Karpas-422 (cell line): ENCODE measurements at regions not wholly inside any gene's neighbourhood (a gene's known extent, or its start where the extent isn't known, plus 50 kb on each side); places are given as distances from the start of the nearest gene placed in this dataset.

Source experiments
- DNase-seq: peaks from one replicate; pipeline ENCODE4 v3.0.0-alpha.2; 2015
- H2AFZ ChIP-seq: fragments of 200-600 bp; sonication (generic); 2 replicates; pipeline ENCODE4 v1.6.1; 2014; ENCODE audit warnings: antibody characterized with exemption, low read length, mixed read lengths
- H3K27ac ChIP-seq: fragments of 200-600 bp; sonication (generic); 2 replicates; pipeline ENCODE4 v1.5.1; 2014; ENCODE audit warnings: mild to moderate bottlenecking, low read length, moderate library complexity
- H3K27me3 ChIP-seq: fragments of 200-600 bp; sonication (generic); 2 replicates; pipeline ENCODE4 v1.6.1; 2014; ENCODE audit warnings: low read length, mixed read lengths
- H3K36me3 ChIP-seq: fragments of 200-600 bp; sonication (generic); 2 replicates; pipeline ENCODE4 v1.6.1; 2014; ENCODE audit warnings: low read length, mixed read lengths; ENCODE audit not compliant: insufficient read depth
- H3K4me1 ChIP-seq: fragments of 200-600 bp; sonication (generic); 2 replicates; pipeline ENCODE4 v1.6.1; 2014; ENCODE audit warnings: mild to moderate bottlenecking, low read length, mixed read lengths
- H3K4me2 ChIP-seq: fragments of 200-600 bp; sonication (generic); 2 replicates; pipeline ENCODE4 v1.6.1; 2014; ENCODE audit warnings: low read length, low read depth, mild to moderate bottlenecking; ENCODE audit not compliant: poor library complexity, severe bottlenecking
- H3K4me3 ChIP-seq: fragments of 200-600 bp; sonication (generic); 2 replicates; pipeline ENCODE4 v1.5.1; 2014; ENCODE audit warnings: mild to moderate bottlenecking, antibody characterized with exemption, low read length, mixed read lengths
- H3K79me2 ChIP-seq: fragments of 200-600 bp; sonication (generic); 2 replicates; pipeline ENCODE4 v1.6.1; 2014; ENCODE audit warnings: mild to moderate bottlenecking, low read length, mixed read lengths
- H3K9ac ChIP-seq: fragments of 200-600 bp; sonication (generic); 2 replicates; pipeline ENCODE4 v1.6.0; 2014; ENCODE audit warnings: low read length
- H3K9me2 ChIP-seq: fragments of 200-600 bp; sonication (generic), shearing (Covaris generic); replicated peaks from 2 replicates; pipeline ENCODE4 v1.6.0; 2014; ENCODE audit warnings: mild to moderate bottlenecking, low read length, moderate library complexity; ENCODE audit not compliant: insufficient read depth
- H3K9me3 ChIP-seq: fragments of 300-700, 200-600 bp; sonication (generic); 2 replicates; pipeline ENCODE4 v1.6.1; 2014; ENCODE audit warnings: low read length, mixed read lengths
- H4K20me1 ChIP-seq: fragments of 200-600 bp; sonication (generic); 2 replicates; pipeline ENCODE4 v1.6.1; 2014; ENCODE audit warnings: mild to moderate bottlenecking, antibody characterized with exemption, low read length, low read depth; ENCODE audit not compliant: insufficient read depth

DNA sequence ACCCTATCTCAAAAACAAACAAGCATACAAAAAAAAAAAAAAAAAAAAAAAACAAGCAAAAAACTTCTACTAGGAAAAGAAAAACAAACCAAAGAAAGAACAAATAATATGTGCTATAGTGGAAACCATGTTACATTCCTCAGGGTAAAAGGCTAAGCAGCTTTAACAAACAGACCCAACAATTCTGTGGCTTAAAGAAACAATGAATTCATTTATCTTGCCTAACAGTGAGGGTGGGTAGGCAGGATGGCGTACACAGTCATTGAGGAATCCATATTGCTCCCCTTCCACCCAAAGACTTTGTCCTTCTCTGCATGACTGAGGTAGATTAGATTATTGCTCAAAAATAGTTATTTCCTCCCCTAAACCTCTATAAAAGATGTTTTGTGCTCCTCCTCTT is 63.1 kb upstream of the ITGA6 start:
- H4K20me1 ChIP-seq = no peaks in the 10 kb centered on the region
- no peaks in the 10 kb centered on the region for H3K9me2 ChIP-seq
- no peak overlapping the region for H3K9ac ChIP-seq
- H2AFZ ChIP-seq = no peak overlapping the region
- H3K4me1 ChIP-seq = no peaks in the 10 kb centered on the region
- DNase-seq = no peak
- H3K9me3 ChIP-seq = 0 out of 2 replicates have a peak, but pooled peaks cover 3% of the 10 kb centered on the region
- H3K4me2 ChIP-seq = no peak overlapping the region
- H3K27ac ChIP-seq = no peak overlapping the region
- no peaks in the 10 kb centered on the region for H3K36me3 ChIP-seq
- no peak overlapping the region for H3K4me3 ChIP-seq
- H3K79me2 ChIP-seq = no peaks in the 10 kb centered on the region
- 0 out of 2 replicates have a peak, but pooled peaks cover 4% of the 10 kb centered on the region for H3K27me3 ChIP-seq

DNA sequence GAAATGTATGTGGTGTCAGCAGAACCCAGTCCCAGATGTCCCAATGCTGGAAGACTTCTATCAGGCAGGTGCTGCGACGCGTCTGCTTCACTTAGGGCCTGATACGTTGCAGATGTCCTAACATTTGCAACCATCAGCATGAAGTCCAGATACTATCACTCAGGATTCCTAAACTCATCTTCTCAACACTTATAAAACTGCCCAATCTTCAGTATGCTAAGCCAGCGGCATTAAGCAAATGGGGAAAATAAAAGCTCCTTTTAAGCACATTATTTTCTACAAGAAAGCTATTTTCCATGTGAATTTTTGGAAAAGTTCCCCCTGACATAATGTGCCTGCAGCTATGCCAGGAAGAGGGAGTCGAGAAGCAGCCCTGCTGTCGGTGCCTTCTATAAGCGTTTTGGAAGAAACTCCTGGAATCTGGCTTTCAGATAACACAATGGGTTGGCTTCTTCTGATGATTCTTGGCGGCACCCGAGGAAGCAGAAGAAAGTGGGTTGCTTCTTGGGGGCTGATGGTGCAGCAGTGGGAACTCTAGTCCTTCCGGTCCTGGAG is 60.7 kb upstream of the ITGA6 start:
- 0 out of 2 replicates have a peak, but pooled peaks cover 4% of the 10 kb centered on the region for H3K27me3 ChIP-seq
- H3K4me1 ChIP-seq = no peaks in the 10 kb centered on the region
- no peak overlapping the region for H2AFZ ChIP-seq
- no peak overlapping the region for H3K4me2 ChIP-seq
- H3K9me3 ChIP-seq = 0 out of 2 replicates have a peak, but pooled peaks cover 3% of the 10 kb centered on the region
- no peaks in the 10 kb centered on the region for H4K20me1 ChIP-seq
- H3K27ac ChIP-seq = no peak overlapping the region
- no peak overlapping the region for H3K4me3 ChIP-seq
- DNase-seq = no peak
- H3K9me2 ChIP-seq = no peaks in the 10 kb centered on the region
- no peaks in the 10 kb centered on the region for H3K79me2 ChIP-seq
- H3K36me3 ChIP-seq = no peaks in the 10 kb centered on the region
- H3K9ac ChIP-seq = no peak overlapping the region

DNA sequence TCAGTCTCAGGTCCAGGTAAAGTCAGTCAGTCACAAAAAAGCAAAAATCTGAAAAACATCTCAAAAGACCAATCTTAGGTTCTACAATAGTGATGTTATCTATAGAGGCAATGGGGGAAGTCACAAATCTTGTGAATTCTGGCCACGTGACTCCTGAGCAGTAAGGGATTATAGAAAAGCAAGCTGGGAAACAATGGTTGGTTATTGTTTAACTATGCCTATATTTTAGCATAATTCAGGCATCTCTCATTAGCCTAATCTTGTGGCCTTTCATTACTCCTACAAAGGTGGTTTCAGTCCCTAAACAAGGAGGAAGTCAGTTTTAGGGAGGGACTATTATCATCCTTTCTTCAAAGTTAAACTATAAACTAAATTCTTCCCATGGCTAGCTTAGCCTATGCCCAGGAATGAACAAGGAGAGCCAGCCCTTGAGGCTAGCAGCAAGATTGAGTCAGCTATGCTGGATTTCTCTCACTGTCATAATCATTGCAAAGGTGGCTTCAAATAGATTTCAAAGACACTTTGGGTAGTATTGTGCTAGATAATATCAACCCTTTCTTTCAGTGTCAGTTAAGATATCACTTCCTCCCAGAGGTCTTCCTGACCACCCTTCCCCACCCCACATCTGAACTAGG is 56.4 kb upstream of the ITGA6 start:
- Histone ChIP-seq H3K27ac (no peak overlapping the region), H3K79me2 (no peaks in the 10 kb centered on the region), H3K36me3 (no peaks in the 10 kb centered on the region), H3K4me1 (no peaks in the 10 kb centered on the region), H3K4me2 (no peak overlapping the region), H3K27me3 (0 out of 2 replicates have a peak, but pooled peaks cover 4% of the 10 kb centered on the region), H3K9ac (no peak overlapping the region), H4K20me1 (no peaks in the 10 kb centered on the region), H3K4me3 (no peak overlapping the region), H2AFZ (no peak overlapping the region), H3K9me2 (no peaks in the 10 kb centered on the region), H3K9me3 (0 out of 2 replicates have a peak, but pooled peaks cover 3% of the 10 kb centered on the region)
- DNase-seq = no peak

DNA sequence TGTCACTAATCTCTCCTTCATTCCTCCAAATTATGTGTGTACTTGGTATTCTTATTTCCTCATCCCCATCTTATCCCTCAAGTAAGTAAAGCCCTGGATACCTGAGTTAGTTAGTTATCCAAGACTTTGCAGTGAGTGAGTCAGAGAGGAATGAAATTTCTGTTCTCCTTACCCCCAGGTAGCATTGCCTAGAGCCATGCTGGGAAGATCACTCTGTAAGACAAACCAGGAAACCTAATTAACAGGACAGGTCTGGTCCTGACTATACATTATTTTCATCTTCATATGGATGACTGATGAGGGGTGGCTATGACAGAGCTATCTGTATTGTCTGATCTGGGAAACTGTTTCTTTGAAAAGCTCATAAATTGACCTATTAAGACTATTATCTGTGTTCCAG is 55.0 kb upstream of the ITGA6 start:
- H3K9me3 ChIP-seq = 0 out of 2 replicates have a peak, but pooled peaks cover 3% of the 10 kb centered on the region
- H3K4me3 ChIP-seq = no peak overlapping the region
- no peak overlapping the region for H3K27ac ChIP-seq
- 0 out of 2 replicates have a peak, but pooled peaks cover 4% of the 10 kb centered on the region for H3K27me3 ChIP-seq
- no peak overlapping the region for H3K4me2 ChIP-seq
- H2AFZ ChIP-seq = no peak overlapping the region
- no peak overlapping the region for H3K9ac ChIP-seq
- no peaks in the 10 kb centered on the region for H3K4me1 ChIP-seq
- H3K79me2 ChIP-seq = no peaks in the 10 kb centered on the region
- H3K9me2 ChIP-seq = no peaks in the 10 kb centered on the region
- no peaks in the 10 kb centered on the region for H3K36me3 ChIP-seq
- DNase-seq = no peak
- no peaks in the 10 kb centered on the region for H4K20me1 ChIP-seq

DNA sequence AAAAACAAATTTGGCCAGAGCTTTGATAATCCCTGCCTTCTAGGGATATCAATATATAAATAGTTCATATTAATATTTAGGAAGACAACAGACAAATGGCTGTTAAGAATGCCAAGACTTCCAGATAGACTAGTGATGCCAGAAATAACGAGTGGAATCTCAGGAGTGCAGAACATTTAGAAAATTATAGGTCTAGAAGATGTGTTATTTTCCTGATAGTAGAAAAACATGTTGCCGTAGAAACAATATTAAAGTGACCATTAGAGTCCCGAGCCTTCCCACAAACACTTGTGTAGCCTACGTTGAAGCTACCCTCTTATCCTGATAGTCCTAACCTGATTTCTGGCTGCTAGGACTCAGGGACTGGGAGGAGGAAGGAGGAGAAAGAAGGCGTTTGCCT is 54.3 kb upstream of the ITGA6 start:
- DNase-seq = no peak
- H3K9ac ChIP-seq = no peak overlapping the region
- no peaks in the 10 kb centered on the region for H3K4me1 ChIP-seq
- H3K4me3 ChIP-seq = no peak overlapping the region
- H2AFZ ChIP-seq = no peak overlapping the region
- no peaks in the 10 kb centered on the region for H3K79me2 ChIP-seq
- no peak overlapping the region for H3K4me2 ChIP-seq
- H4K20me1 ChIP-seq = no peaks in the 10 kb centered on the region
- 0 out of 2 replicates have a peak, but pooled peaks cover 3% of the 10 kb centered on the region for H3K9me3 ChIP-seq
- H3K9me2 ChIP-seq = no peaks in the 10 kb centered on the region
- no peak overlapping the region for H3K27ac ChIP-seq
- H3K36me3 ChIP-seq = no peaks in the 10 kb centered on the region
- 0 out of 2 replicates have a peak, but pooled peaks cover 4% of the 10 kb centered on the region for H3K27me3 ChIP-seq

DNA sequence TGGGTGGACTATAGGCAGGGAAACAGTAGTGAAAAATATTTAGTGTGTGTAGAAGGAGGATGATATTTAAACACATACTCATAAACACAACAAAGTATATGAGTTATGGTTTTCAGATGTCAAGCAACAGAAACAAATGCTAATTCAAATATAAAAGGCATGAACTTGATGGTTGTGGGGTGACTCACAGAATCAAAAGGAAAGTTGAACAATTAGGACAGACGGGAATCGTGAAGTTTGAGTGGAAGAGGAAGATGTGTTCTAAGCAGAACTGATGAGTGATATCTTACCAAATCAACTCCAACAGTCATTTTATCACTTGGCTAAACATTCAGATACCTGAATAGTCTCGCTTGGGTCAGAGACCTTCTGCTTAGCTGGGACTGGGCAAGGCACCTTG is 53.6 kb upstream of the ITGA6 start:
- no peaks in the 10 kb centered on the region for H3K9me2 ChIP-seq

DNA sequence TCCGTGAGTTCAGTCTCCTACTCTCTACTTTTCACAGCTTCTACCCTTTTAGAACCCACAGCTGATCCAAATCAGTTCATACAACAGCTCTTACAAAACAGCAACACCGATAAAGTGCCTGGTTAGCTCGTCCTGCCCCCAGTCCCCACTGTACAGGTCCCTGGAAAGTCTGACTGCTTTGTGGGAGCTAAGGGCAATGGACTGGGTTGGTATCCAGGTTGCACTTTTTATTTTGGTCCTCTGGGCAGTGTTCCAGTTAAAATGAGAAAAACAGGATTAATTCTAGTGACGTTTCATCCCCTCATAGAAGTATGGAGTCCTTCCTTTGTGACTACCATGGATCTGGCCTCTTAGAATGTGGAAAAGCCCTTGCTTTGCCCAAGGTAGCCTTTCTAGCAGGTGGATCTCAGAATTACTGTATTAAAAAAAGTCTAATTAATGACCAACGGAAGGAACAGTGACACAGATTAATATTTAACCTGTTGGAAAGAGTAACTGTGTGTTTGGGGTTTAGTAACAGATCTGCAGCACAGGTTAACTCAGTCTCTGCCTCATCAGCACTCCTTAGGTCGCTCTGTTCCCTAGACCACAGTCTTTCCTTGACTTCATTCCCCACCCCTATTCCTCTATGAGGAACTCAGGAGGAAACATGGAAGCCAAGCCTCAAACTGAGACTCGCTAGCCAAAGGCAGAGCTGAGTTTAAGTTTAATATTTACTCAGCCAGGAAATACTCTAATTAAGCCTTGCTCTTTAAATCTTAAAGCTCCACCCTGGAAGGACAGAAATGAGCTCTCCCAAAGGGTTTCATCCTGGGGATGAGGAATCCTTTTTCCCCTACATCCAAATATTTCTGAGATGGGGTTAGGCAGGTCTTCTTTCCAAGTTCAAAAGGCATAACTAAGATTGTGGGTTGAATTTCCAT is 52.8 kb upstream of the ITGA6 start:
- Histone ChIP-seq H3K27me3 (no peaks in the 10 kb centered on the region), H3K79me2 (no peaks in the 10 kb centered on the region), H3K9me3 (no peaks in the 10 kb centered on the region), H3K36me3 (no peaks in the 10 kb centered on the region), H3K27ac (no peak overlapping the region), H3K4me3 (no peak overlapping the region), H3K9me2 (no peaks in the 10 kb centered on the region), H4K20me1 (no peaks in the 10 kb centered on the region), H2AFZ (no peak overlapping the region), H3K4me1 (no peaks in the 10 kb centered on the region), H3K9ac (no peak overlapping the region), H3K4me2 (no peak overlapping the region)
- DNase-seq = no peak

More for the DNA sequence above, 53.6 kb upstream of the ITGA6 start:
- Histone ChIP-seq H3K9ac (no peak overlapping the region), H4K20me1 (no peaks in the 10 kb centered on the region), H3K4me3 (no peak overlapping the region), H2AFZ (no peak overlapping the region), H3K36me3 (no peaks in the 10 kb centered on the region), H3K79me2 (no peaks in the 10 kb centered on the region), H3K4me2 (no peak overlapping the region), H3K27ac (no peak overlapping the region), H3K4me1 (no peaks in the 10 kb centered on the region), H3K27me3 (0 out of 2 replicates have a peak, but pooled peaks cover 4% of the 10 kb centered on the region), H3K9me3 (0 out of 2 replicates have a peak, but pooled peaks cover 3% of the 10 kb centered on the region)
- DNase-seq = no peak

DNA sequence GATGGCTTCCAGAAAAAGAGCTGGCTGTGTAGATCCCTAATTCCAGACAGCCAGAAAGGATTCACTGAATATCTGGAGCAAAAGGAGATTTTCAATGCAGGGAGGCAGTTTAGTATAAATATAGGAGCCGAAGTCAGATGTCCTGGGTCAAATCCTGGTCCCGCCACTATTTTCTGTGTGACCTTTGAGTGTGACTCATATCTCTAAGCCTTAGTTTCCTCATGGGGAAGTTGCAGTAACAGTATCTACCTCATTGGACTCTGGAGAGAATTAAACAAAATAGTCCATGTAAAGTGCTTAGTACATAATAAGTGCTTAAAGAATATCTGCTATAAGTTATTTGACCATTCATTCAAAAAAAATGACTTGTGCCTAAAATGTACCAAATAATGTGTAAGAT is 52.1 kb upstream of the ITGA6 start:
- Histone ChIP-seq H4K20me1 (no peaks in the 10 kb centered on the region), H3K9me2 (no peaks in the 10 kb centered on the region), H3K27me3 (no peaks in the 10 kb centered on the region), H3K4me2 (no peak overlapping the region), H3K79me2 (no peaks in the 10 kb centered on the region), H3K4me1 (no peaks in the 10 kb centered on the region), H3K27ac (no peak overlapping the region), H2AFZ (no peak overlapping the region), H3K4me3 (no peak overlapping the region), H3K9me3 (no peaks in the 10 kb centered on the region), H3K36me3 (no peaks in the 10 kb centered on the region), H3K9ac (no peak overlapping the region)
- DNase-seq = no peak
